ENCODE measurements at regions not wholly inside any gene's neighbourhood (a gene's known extent, or its start where the extent isn't known, plus 50 kb on each side); places are given as distances from the start of the nearest gene placed in this dataset.

- TF ChIP-seq, protein P1, sequence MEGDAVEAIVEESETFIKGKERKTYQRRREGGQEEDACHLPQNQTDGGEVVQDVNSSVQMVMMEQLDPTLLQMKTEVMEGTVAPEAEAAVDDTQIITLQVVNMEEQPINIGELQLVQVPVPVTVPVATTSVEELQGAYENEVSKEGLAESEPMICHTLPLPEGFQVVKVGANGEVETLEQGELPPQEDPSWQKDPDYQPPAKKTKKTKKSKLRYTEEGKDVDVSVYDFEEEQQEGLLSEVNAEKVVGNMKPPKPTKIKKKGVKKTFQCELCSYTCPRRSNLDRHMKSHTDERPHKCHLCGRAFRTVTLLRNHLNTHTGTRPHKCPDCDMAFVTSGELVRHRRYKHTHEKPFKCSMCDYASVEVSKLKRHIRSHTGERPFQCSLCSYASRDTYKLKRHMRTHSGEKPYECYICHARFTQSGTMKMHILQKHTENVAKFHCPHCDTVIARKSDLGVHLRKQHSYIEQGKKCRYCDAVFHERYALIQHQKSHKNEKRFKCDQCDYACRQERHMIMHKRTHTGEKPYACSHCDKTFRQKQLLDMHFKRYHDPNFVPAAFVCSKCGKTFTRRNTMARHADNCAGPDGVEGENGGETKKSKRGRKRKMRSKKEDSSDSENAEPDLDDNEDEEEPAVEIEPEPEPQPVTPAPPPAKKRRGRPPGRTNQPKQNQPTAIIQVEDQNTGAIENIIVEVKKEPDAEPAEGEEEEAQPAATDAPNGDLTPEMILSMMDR (conservative IDR thresholded peaks at IDR 0.05): no peak
- no peak for TF ChIP-seq ZFX (IDR thresholded peaks at IDR 0.05)
These were observed 160.5 kb upstream of the TAPT1 start for GRCh38 chr4:16386711-16387320.

All from C4-2B (cell line).